H1 (cell line): ENCODE measurements at regions not wholly inside any gene's neighbourhood (a gene's known extent, or its start where the extent isn't known, plus 50 kb on each side); places are given as distances from the start of the nearest gene placed in this dataset.

Experiments used
- CTBP2 ChIP-seq: IDR thresholded peaks from 2 replicates; pipeline ENCODE4 v1.7.0; 2011; ENCODE audit warnings: borderline replicate concordance, mild to moderate bottlenecking, moderate library complexity, mixed read lengths, low read length; ENCODE audit not compliant: insufficient read depth, insufficient read length
- TBP ChIP-seq: IDR thresholded peaks from 2 replicates; pipeline ENCODE4 v1.6.1; 2011; ENCODE audit warnings: low read depth, low read length, improper control_type of control experiment

DNA sequence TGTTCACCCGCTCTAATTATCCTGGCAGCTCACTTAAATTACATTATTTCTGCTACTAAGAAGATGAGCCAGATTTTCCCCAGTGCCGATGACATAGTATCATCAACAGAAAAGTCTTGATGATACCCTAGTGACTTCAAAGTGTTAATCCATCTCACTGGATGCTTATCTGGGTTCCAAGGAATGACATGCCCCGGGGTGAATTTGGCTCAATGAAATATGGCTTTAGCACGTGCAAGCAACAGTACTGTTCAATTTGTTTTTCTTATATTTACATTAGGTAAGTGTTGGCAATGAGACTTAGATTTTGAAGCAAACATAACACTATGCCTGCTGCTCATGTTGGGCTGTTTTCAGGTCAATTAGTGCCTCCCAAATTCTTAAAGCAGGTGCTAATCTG is 548.2 kb upstream of the SLITRK1 start (continued):
- TF ChIP-seq CTBP2 (no peak), TBP (no peak)
